ENCODE measurements at regions not wholly inside any gene's neighbourhood (a gene's known extent, or its start where the extent isn't known, plus 50 kb on each side); places are given as distances from the start of the nearest gene placed in this dataset.

DNA sequence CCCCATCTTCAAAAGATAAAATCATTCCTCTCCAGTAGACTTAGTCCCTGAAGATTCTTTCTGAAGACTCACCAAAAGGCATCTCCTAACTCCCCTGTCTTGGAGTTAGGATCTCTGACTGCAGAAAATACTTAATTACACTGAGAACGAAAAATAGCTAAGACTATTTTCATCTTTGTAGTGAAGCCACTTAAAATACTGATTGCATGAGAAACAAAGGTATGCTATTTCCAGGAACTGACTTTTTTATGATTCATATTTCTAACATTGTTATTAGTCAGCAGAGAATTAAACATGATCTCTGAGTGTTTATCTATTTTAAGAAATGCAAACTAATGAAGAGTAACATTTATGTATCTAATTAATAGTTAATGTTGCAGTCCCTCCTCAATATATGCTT is 71.8 kb upstream of the NR3C2 start:
- TF ChIP-seq, protein P1, sequence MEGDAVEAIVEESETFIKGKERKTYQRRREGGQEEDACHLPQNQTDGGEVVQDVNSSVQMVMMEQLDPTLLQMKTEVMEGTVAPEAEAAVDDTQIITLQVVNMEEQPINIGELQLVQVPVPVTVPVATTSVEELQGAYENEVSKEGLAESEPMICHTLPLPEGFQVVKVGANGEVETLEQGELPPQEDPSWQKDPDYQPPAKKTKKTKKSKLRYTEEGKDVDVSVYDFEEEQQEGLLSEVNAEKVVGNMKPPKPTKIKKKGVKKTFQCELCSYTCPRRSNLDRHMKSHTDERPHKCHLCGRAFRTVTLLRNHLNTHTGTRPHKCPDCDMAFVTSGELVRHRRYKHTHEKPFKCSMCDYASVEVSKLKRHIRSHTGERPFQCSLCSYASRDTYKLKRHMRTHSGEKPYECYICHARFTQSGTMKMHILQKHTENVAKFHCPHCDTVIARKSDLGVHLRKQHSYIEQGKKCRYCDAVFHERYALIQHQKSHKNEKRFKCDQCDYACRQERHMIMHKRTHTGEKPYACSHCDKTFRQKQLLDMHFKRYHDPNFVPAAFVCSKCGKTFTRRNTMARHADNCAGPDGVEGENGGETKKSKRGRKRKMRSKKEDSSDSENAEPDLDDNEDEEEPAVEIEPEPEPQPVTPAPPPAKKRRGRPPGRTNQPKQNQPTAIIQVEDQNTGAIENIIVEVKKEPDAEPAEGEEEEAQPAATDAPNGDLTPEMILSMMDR (IDR thresholded peaks at IDR 0.05) = no peak
- no peak for TF ChIP-seq EP300 (IDR thresholded peaks at IDR 0.05)
- TF ChIP-seq POLR2A (IDR thresholded peaks at IDR 0.05) = no peak
